ENCODE measurements at regions not wholly inside any gene's neighbourhood (a gene's known extent, or its start where the extent isn't known, plus 50 kb on each side); places are given as distances from the start of the nearest gene placed in this dataset.

DNA sequence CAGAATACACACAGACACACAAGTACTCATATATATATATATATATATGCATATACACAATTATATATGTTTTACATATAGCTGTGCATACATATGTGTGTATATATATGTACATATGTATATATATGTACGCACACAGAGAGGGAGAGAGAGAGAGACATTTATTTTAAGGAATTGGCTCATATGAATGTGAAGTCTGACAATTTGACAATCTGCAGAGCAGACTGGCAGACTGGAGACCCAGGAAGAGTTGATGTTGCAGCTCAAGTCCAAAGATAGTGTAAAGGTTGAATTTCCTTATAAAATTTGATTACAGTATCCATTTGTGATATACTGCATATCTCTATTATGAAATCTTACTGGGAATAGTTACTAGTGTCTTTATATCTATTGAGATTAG, 1330.3 kb upstream of the CADM2 start:
- no peak for ATAC-seq
- TF ChIP-seq PATZ1 (CRISPR knock-in tag; IDR thresholded peaks at IDR 0.05; ENCODE audit: borderline replicate concordance) (no peak), ZNF70 (CRISPR knock-in tag; IDR thresholded peaks at IDR 0.05) (no peak), ZNF565 (CRISPR knock-in tag; conservative IDR thresholded peaks at IDR 0.05; ENCODE audit: low read depth) (no peak), TOX (CRISPR knock-in tag; IDR thresholded peaks at IDR 0.05; ENCODE audit: borderline replicate concordance) (no peak), CSDC2 (CRISPR knock-in tag; IDR thresholded peaks at IDR 0.05) (no peak), ZFP3 (CRISPR knock-in tag; IDR thresholded peaks at IDR 0.05) (no peak), ARNTL (CRISPR knock-in tag; IDR thresholded peaks at IDR 0.05; ENCODE audit: borderline replicate concordance, low read depth) (no peak), CREB5 (CRISPR knock-in tag; IDR thresholded peaks at IDR 0.05; ENCODE audit: low read depth) (no peak), ZNF8 (CRISPR knock-in tag; IDR thresholded peaks at IDR 0.05) (no peak), PPARA (CRISPR knock-in tag; IDR thresholded peaks at IDR 0.05; ENCODE audit: borderline replicate concordance) (no peak), OSR1 (CRISPR knock-in tag; IDR thresholded peaks at IDR 0.05) (no peak), SNAI2 (CRISPR knock-in tag; IDR thresholded peaks at IDR 0.05) (no peak), GLIS3 (CRISPR knock-in tag; IDR thresholded peaks at IDR 0.05) (no peak), TSHZ2 (CRISPR knock-in tag; IDR thresholded peaks at IDR 0.05) (no peak), ZC3H10 (CRISPR knock-in tag; IDR thresholded peaks at IDR 0.05) (no peak), TCF4 (CRISPR knock-in tag; IDR thresholded peaks at IDR 0.05; ENCODE audit: borderline replicate concordance) (no peak), BACH2 (CRISPR knock-in tag; IDR thresholded peaks at IDR 0.05; ENCODE audit: borderline replicate concordance) (no peak), ESRRG (CRISPR knock-in tag; IDR thresholded peaks at IDR 0.05) (no peak)
- TF ChIP-seq, protein P1, sequence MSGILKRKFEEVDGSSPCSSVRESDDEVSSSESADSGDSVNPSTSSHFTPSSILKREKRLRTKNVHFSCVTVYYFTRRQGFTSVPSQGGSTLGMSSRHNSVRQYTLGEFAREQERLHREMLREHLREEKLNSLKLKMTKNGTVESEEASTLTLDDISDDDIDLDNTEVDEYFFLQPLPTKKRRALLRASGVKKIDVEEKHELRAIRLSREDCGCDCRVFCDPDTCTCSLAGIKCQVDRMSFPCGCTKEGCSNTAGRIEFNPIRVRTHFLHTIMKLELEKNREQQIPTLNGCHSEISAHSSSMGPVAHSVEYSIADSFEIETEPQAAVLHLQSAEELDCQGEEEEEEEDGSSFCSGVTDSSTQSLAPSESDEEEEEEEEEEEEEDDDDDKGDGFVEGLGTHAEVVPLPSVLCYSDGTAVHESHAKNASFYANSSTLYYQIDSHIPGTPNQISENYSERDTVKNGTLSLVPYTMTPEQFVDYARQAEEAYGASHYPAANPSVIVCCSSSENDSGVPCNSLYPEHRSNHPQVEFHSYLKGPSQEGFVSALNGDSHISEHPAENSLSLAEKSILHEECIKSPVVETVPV (CRISPR knock-in tag; IDR thresholded peaks at IDR 0.05) = no peak
- TF ChIP-seq, protein P2, sequence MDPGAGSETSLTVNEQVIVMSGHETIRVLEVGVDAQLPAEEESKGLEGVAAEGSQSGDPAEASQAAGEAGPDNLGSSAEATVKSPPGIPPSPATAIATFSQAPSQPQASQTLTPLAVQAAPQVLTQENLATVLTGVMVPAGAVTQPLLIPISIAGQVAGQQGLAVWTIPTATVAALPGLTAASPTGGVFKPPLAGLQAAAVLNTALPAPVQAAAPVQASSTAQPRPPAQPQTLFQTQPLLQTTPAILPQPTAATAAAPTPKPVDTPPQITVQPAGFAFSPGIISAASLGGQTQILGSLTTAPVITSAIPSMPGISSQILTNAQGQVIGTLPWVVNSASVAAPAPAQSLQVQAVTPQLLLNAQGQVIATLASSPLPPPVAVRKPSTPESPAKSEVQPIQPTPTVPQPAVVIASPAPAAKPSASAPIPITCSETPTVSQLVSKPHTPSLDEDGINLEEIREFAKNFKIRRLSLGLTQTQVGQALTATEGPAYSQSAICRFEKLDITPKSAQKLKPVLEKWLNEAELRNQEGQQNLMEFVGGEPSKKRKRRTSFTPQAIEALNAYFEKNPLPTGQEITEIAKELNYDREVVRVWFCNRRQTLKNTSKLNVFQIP (CRISPR knock-in tag; IDR thresholded peaks at IDR 0.05; ENCODE audit: borderline replicate concordance, low read depth) = no peak

DNA sequence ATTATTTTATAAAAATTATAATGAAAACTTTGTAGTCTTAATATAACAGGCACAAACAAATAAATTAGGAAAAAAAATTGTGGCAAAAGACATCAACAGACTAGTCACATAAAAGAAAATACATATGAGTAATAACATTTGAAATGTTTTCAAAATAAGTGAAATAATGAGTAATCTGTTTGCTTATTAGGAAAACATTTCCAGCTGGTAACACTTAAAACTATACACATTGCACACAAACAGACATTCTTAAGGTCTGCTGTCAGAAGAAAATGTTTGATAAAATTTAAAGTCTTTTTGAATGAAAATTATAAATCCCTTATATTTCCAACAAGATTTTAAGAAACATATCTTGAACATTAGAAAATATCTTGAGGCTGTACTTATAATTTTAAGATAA, 1326.3 kb upstream of the CADM2 start:
- TF ChIP-seq GLIS3 (CRISPR knock-in tag; IDR thresholded peaks at IDR 0.05) (no peak), ZNF565 (CRISPR knock-in tag; conservative IDR thresholded peaks at IDR 0.05; ENCODE audit: low read depth) (no peak), ISL1 (CRISPR knock-in tag; IDR thresholded peaks at IDR 0.05) (no peak), CSDC2 (CRISPR knock-in tag; IDR thresholded peaks at IDR 0.05) (no peak)
- TF ChIP-seq, protein P2 (CRISPR knock-in tag; IDR thresholded peaks at IDR 0.05; ENCODE audit: borderline replicate concordance, low read depth) = no peak
- ATAC-seq = no peak
